Right lobe of liver (tissue), 6 donors: ENCODE measurements at regions not wholly inside any gene's neighbourhood (a gene's known extent, or its start where the extent isn't known, plus 50 kb on each side); places are given as distances from the start of the nearest gene placed in this dataset.

Experiments
- ATAC-seq, 4 donors: fragments of 200-7000 bp; cut with Tn5 transposase; one replicate each; pipeline ENCODE4 v1.9.1; 2020; ENCODE audit warnings: mild to moderate bottlenecking in 4 of 4, moderate library complexity in 4 of 4
- DNase-seq, 3 donors: peaks; one replicate each; pipeline ENCODE4 v3.0.0-alpha.2; 2020
- H3K27ac ChIP-seq, 3 donors: fragments of 200-600 bp; one replicate each; pipeline ENCODE4 v1.8.0; 2022
- H3K27me3 ChIP-seq, 2 donors: fragments of 200-600 bp; one replicate each; pipeline ENCODE4 v1.8.0; 2022
- H3K36me3 ChIP-seq, 4 donors: fragments of 200-600 bp; sonication (generic) in 1 of 4; one replicate each; pipeline versions ENCODE4 v1.5.1 to v1.8.0; 2017 to 2022; ENCODE audit warnings: control low read depth in 1 of 4
- H3K4me1 ChIP-seq, 4 donors: fragments of 200-600 bp; sonication (generic) in 1 of 4; one replicate each; pipeline versions ENCODE4 v1.5.1 to v1.8.0; 2017 to 2022; ENCODE audit warnings: control low read depth in 1 of 4
- H3K4me3 ChIP-seq, 3 donors: fragments of 200-600 bp; one replicate each; pipeline ENCODE4 v1.8.0; 2022
- H3K9me3 ChIP-seq, 4 donors: fragments of 200-600 bp; sonication (generic) in 1 of 4; one replicate each; pipeline versions ENCODE4 v1.5.1 to v1.8.0; 2017 to 2022; ENCODE audit warnings: control low read depth in 1 of 4
- POLR2A ChIP-seq: fragments of 450-650 bp; IDR thresholded peaks from one replicate; pipeline ENCODE4 v1.6.1; 2017; ENCODE audit warnings: antibody characterized with exemption, mild to moderate bottlenecking
- WGBS: methylation state at CpG from one replicate; pipeline ENCODE4 v1.1.6; 2018; ENCODE audit warnings: low coverage, low lambda C conversion rate; ENCODE audit not compliant: insufficient coverage; ENCODE audit errors: missing lambda C conversion rate; 5-methylcytosine and 5-hydroxymethylcytosine counted together
- intact Hi-C, 2 donors: fragments of 100-400 bp; cut with DNase I; formaldehyde crosslinking; loops; one replicate each; pipeline versions ENCODE4 v1.11.2 to v1.14.1; 2022
- TF ChIP-seq, protein P1 (sequence below), 4 donors: fragments of 200-600 bp in 3 of 4; fragments of 450-650 bp in 1 of 4; IDR thresholded peaks; one replicate each; pipeline versions ENCODE4 v1.5.1 to v1.8.0; 2016 to 2022; ENCODE audit warnings: antibody characterized with exemption in 4 of 4, mild to moderate bottlenecking in 2 of 4
- donor health status: DM: no; HTN: yes; CAD: no.
- donor health status: DM: no; HTN: no; CAD: no.
- donor health status: DM: no; HTN: no; CAD: no.
- donor health status: DM: no; HTN: yes; CAD: no.
- donor health status: DM: no; HTN: yes; CAD: no.

DNA sequence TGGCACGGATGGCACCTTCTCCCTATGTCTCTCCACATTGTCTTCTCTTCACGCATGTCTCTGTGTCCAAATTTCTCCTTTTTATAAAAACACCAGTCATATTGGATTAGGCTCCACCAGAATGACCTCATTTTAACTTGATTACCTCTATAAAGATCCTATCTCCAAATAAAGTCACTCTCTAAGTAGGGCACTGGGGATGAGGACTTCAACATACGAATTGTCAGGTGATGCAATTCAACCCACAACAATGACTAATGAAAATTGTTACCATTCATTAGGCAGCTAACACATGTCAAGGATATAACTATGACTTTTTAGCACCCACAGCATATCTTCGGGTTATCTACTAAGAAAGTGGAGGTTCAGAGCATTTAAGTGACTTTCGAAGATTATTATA lies 55.5 kb upstream of the USP47 start:
- ATAC-seq (no peak), DNase-seq (no peak)
- Histone ChIP-seq H3K4me3 (no peak overlapping the region), H3K27ac (no peak overlapping the region), H3K4me1 (no peaks in the 10 kb centered on the region), H3K27me3 (no peaks in the 10 kb centered on the region), H3K9me3 (no peaks in the 10 kb centered on the region), H3K36me3 (no peaks in the 10 kb centered on the region)
- WGBS = 60% methylated on average over 2 of the region's 5 CpGs
- intact Hi-C loops = loop anchor here (5.0 to 10.0 kb wide), 2 partner anchors 749 to 751 kb away; no protein-coding TSS in a partner anchor
- TF ChIP-seq, protein P1, sequence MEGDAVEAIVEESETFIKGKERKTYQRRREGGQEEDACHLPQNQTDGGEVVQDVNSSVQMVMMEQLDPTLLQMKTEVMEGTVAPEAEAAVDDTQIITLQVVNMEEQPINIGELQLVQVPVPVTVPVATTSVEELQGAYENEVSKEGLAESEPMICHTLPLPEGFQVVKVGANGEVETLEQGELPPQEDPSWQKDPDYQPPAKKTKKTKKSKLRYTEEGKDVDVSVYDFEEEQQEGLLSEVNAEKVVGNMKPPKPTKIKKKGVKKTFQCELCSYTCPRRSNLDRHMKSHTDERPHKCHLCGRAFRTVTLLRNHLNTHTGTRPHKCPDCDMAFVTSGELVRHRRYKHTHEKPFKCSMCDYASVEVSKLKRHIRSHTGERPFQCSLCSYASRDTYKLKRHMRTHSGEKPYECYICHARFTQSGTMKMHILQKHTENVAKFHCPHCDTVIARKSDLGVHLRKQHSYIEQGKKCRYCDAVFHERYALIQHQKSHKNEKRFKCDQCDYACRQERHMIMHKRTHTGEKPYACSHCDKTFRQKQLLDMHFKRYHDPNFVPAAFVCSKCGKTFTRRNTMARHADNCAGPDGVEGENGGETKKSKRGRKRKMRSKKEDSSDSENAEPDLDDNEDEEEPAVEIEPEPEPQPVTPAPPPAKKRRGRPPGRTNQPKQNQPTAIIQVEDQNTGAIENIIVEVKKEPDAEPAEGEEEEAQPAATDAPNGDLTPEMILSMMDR (IDR thresholded peaks at IDR 0.05) = no peak
- no peak for TF ChIP-seq POLR2A

DNA sequence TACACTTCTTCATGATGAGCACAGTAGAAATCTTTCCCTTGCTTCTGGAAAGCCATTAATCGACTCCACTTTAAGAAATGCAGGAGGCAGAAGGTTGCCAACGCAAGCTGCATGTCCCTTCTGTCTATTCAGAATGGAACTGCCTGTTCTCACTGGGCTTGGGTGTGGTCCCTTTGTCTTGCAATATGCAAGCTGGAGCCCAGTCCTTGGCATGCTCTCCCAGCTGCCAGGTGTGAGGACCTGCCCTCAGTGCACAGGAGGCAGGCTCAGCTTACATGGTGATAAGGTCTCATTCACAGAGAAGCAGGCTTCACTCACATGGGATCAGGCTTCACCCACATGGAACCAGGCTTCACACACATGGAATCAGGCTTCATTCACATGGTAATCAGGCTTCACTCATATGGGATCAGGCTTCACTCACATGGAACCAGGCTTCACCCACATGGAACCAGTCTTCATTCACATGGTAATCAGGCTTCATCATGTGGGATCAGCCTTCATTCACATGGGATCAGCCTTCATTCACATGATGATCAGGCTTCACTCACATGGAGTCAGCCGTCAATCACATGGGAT lies 59.2 kb upstream of the USP47 start:
- DNase-seq (no peak), ATAC-seq (no peak)
- H3K27me3 ChIP-seq = no peaks in the 10 kb centered on the region
- no peaks in the 10 kb centered on the region for H3K9me3 ChIP-seq
- H3K4me3 ChIP-seq = no peak overlapping the region
- WGBS = 51% methylated on average over 3 of the region's 3 CpGs
- no peaks in the 10 kb centered on the region for H3K36me3 ChIP-seq
- no peak for TF ChIP-seq POLR2A
- TF ChIP-seq, protein P1 (IDR thresholded peaks at IDR 0.05) = no peak
- no peaks in the 10 kb centered on the region for H3K4me1 ChIP-seq
- intact Hi-C loops = loop anchor here in 1 of 2 donors (10.0 kb wide), 1 partner anchor 748 kb away; no protein-coding TSS in a partner anchor
- no peak overlapping the region for H3K27ac ChIP-seq

DNA sequence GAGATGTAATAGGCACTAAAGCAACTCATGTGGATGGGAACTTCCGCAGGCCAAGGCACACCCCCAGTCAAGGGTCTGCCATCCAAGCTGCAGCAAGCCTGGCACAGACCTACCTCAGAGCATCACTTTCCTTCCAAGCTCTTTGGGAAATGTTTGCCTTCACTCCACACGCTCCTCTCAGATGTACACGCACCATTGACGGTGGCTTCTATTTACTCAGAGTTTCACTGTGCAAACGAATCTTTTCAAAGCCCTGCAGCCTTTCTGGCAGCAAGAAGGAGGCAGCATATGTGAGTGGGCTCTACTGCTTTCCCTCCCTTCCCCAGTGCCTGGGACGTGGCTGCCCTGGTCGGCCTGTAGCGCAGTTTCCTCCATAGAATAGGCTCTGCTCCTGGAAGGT lies 60.9 kb upstream of the USP47 start:
- intact Hi-C loops = loop anchor here in 1 of 2 donors (10.0 kb wide), 1 partner anchor 746 kb away; no protein-coding TSS in a partner anchor
- H3K27ac ChIP-seq = no peak overlapping the region
- no peak for ATAC-seq
- no peaks in the 10 kb centered on the region for H3K9me3 ChIP-seq
- H3K4me3 ChIP-seq = no peak overlapping the region
- H3K27me3 ChIP-seq = no peaks in the 10 kb centered on the region
- TF ChIP-seq, protein P1 (IDR thresholded peaks at IDR 0.05) = no peak
- TF ChIP-seq POLR2A = no peak
- no peaks in the 10 kb centered on the region for H3K4me1 ChIP-seq
- DNase-seq = no peak
- H3K36me3 ChIP-seq = no peaks in the 10 kb centered on the region
- WGBS = no CpG with 5 or more reads among the region's 8 CpGs

DNA sequence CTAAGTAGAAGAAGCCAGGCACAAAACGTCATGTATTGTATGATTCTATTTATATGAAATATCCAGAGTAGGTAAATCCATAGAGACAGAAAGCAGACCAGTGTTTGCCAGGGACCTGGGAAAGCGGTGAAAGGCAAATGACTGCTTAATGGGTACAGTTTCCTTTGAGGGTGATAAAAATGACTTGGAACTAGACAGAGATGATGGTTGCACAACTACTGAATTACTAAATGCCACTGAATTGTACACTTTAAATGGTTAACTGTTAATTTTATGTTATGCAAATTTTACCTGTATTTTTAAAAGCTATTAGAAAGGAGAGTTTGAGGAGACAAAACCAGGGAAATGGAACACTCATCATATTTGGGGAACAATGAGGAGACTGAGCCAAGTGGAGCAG lies 61.8 kb upstream of the USP47 start:
- intact Hi-C loops = loop anchor here in 1 of 2 donors (10.0 kb wide), 1 partner anchor 745 kb away; no protein-coding TSS in a partner anchor
- ATAC-seq = no peak
- DNase-seq = no peak
- no peaks in the 10 kb centered on the region for H3K9me3 ChIP-seq
- no peak for TF ChIP-seq POLR2A
- TF ChIP-seq, protein P1 (IDR thresholded peaks at IDR 0.05) = no peak
- WGBS = 56% methylated on average over 2 of the region's 2 CpGs
- H3K27me3 ChIP-seq = no peaks in the 10 kb centered on the region
- H3K4me1 ChIP-seq = no peaks in the 10 kb centered on the region
- no peak overlapping the region for H3K4me3 ChIP-seq
- H3K27ac ChIP-seq = no peak overlapping the region
- no peaks in the 10 kb centered on the region for H3K36me3 ChIP-seq
